ENCODE measurements at regions not wholly inside any gene's neighbourhood (a gene's known extent, or its start where the extent isn't known, plus 50 kb on each side); places are given as distances from the start of the nearest gene placed in this dataset.

DNA sequence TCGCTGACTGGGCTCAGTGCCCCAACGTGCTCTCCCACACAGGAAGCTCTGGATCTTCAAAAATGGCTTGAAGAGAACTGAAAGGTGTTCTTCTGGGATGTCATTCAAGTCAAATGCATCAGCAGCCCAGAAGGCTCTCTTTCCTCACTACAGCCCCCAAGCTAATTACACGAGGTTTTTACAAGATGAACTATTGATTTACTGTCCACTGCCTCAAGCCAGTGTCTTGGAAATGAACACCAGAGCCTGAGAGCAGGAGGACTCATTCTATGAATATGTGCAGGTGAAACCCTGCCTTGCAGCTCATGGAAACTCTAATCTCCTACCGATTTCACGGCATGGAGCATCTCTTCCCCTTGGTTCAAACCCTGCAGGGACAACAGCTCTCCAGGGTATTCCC, 98.9 kb upstream of the CST7 start:
- no peaks in the 10 kb centered on the region for H3K27me3 ChIP-seq (ENCODE audit: control insufficient read depth in 2 of 2, insufficient read depth in 2 of 2, low read length in 2 of 2)
- no peaks in the 10 kb centered on the region for H3K9me3 ChIP-seq (replicated peaks; ENCODE audit: control insufficient read depth, insufficient read depth, low read length)
- no peak overlapping the region for H3K27ac ChIP-seq (ENCODE audit: insufficient read depth, low read depth, low read length)
- no peak overlapping the region for H3K4me3 ChIP-seq (replicated peaks in 1 of 3; ENCODE audit: insufficient read depth in 1 of 3, low read depth in 1 of 3, low read length in 3 of 3)
- intact Hi-C loops (cut with micrococcal nuclease) = no loop called here
- no peaks in the 10 kb centered on the region for H3K79me2 ChIP-seq (ENCODE audit: control insufficient read depth, insufficient read depth, low read length)
- TF ChIP-seq EZH2 (IDR thresholded peaks at IDR 0.05; ENCODE audit: borderline replicate concordance, low read depth, low read length, severe bottlenecking) = no peak
- POLR2A ChIA-PET = no interaction called here
- H2AFZ ChIP-seq (ENCODE audit: low read depth, low read length) = no peak overlapping the region
- no peaks in the 10 kb centered on the region for H3K36me3 ChIP-seq (ENCODE audit: control insufficient read depth in 2 of 2, extremely low read depth in 1 of 2, insufficient read depth in 2 of 2, low read length in 2 of 2)
- dilution Hi-C loops (cut with MboI; ENCODE audit: extremely low pct_ligation_motif_present, low sequenced_read_pairs) = no loop called here
- FAIRE-seq (no peak), DNase-seq (ENCODE audit: low read depth, low spot score) (no peak)
- no peak overlapping the region for H3K9ac ChIP-seq (replicated peaks; ENCODE audit: extremely low read depth, insufficient read depth, low read length)
- H3K9me1 ChIP-seq (replicated peaks; ENCODE audit: control insufficient read depth, extremely low read depth, insufficient read depth, low read length) = no peaks in the 10 kb centered on the region
- CTCF ChIA-PET = no interaction called here
- H3K4me2 ChIP-seq (ENCODE audit: insufficient read depth, low read length) = no peak overlapping the region
- no TSS peak for BruUV-seq (replicated peaks)
- H4K20me1 ChIP-seq (replicated peaks; ENCODE audit: control insufficient read depth, extremely low read depth, insufficient read depth, low read length) = no peaks in the 10 kb centered on the region
- H3K4me1 ChIP-seq (ENCODE audit: control insufficient read depth, extremely low read depth, insufficient read depth, low read length) = no peaks in the 10 kb centered on the region

DNA sequence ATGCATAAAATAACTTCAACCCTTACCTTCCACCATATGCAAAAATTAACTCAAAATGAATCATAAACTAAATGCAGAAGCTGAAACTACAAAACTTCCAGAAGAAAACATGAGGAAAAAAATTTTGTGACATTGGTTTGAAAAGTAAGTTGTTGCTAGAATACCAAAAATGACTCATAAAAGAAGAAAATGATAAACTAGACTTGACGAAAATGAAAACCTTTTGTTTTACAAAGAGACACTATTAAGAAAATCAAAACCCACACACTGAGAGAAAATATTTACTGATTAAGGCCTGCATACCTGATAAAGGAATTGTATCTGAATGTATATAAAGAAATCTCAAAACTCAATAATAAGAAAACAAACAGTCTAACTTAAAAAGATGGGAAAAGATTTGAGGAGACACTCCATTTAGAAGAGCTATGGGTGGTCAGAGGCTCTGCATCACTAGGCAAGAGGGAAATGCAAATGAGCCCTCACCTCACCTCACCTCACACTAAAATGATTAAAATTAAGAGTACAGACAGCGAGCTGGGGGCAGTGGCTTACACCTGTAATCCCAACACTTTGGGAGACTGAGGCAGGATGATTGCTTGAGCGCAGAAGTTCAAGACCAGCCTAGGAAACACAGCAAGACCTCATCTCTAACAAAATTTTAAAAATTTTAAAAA, 97.6 kb upstream of the CST7 start:
- BruUV-seq (replicated peaks) = no TSS peak
- no peak for DNase-seq (ENCODE audit: low read depth, low spot score)
- dilution Hi-C loops (cut with MboI; ENCODE audit: extremely low pct_ligation_motif_present, low sequenced_read_pairs) = no loop called here

More for the DNA sequence above, 97.6 kb upstream of the CST7 start:
- H4K20me1 ChIP-seq (replicated peaks; ENCODE audit: control insufficient read depth, extremely low read depth, insufficient read depth, low read length) = no peaks in the 10 kb centered on the region
- H3K4me3 ChIP-seq (replicated peaks in 1 of 3; ENCODE audit: insufficient read depth in 1 of 3, low read depth in 1 of 3, low read length in 3 of 3) = no peak overlapping the region
- intact Hi-C loops (cut with micrococcal nuclease) = no loop called here
- H3K79me2 ChIP-seq (ENCODE audit: control insufficient read depth, insufficient read depth, low read length) = no peaks in the 10 kb centered on the region
- H3K9ac ChIP-seq (replicated peaks; ENCODE audit: extremely low read depth, insufficient read depth, low read length) = no peak overlapping the region
- ChIA-PET CTCF (no interaction called here), POLR2A (no interaction called here)
- no peak overlapping the region for H3K4me2 ChIP-seq (ENCODE audit: insufficient read depth, low read length)
- H3K27ac ChIP-seq (ENCODE audit: insufficient read depth, low read depth, low read length) = no peak overlapping the region
- FAIRE-seq = no peak
- H3K27me3 ChIP-seq (ENCODE audit: control insufficient read depth in 2 of 2, insufficient read depth in 2 of 2, low read length in 2 of 2) = no peaks in the 10 kb centered on the region
- TF ChIP-seq FOS (IDR thresholded peaks at IDR 0.05; ENCODE audit: borderline replicate concordance, insufficient read depth, low read length) = no peak
- TF ChIP-seq POLR2AphosphoS5 (IDR thresholded peaks at IDR 0.05; ENCODE audit: insufficient read depth, low read depth, low read length) = no peak
- TF ChIP-seq POLR2A (IDR thresholded peaks at IDR 0.05; ENCODE audit: low read depth, low read length) = no peak
- TF ChIP-seq, protein P1, sequence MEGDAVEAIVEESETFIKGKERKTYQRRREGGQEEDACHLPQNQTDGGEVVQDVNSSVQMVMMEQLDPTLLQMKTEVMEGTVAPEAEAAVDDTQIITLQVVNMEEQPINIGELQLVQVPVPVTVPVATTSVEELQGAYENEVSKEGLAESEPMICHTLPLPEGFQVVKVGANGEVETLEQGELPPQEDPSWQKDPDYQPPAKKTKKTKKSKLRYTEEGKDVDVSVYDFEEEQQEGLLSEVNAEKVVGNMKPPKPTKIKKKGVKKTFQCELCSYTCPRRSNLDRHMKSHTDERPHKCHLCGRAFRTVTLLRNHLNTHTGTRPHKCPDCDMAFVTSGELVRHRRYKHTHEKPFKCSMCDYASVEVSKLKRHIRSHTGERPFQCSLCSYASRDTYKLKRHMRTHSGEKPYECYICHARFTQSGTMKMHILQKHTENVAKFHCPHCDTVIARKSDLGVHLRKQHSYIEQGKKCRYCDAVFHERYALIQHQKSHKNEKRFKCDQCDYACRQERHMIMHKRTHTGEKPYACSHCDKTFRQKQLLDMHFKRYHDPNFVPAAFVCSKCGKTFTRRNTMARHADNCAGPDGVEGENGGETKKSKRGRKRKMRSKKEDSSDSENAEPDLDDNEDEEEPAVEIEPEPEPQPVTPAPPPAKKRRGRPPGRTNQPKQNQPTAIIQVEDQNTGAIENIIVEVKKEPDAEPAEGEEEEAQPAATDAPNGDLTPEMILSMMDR (IDR thresholded peaks at IDR 0.05; ENCODE audit: extremely low read depth in 1 of 2, insufficient read depth in 1 of 2, low read depth in 1 of 2, low read length in 2 of 2) = no peak
- no peak for TF ChIP-seq EZH2 (IDR thresholded peaks at IDR 0.05; ENCODE audit: borderline replicate concordance, low read depth, low read length, severe bottlenecking)
- TF ChIP-seq, protein P2, sequence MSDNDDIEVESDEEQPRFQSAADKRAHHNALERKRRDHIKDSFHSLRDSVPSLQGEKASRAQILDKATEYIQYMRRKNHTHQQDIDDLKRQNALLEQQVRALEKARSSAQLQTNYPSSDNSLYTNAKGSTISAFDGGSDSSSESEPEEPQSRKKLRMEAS (IDR thresholded peaks at IDR 0.05; ENCODE audit: insufficient read depth, insufficient read length) = no peak
- TF ChIP-seq MYC (IDR thresholded peaks at IDR 0.05; ENCODE audit: low read depth, low read length) = no peak
- no peak for TF ChIP-seq GATA2 (IDR thresholded peaks at IDR 0.05; ENCODE audit: insufficient read depth, insufficient read length, low read depth, low read length)
- no peak for TF ChIP-seq JUN (IDR thresholded peaks at IDR 0.05; ENCODE audit: borderline replicate concordance, insufficient read depth, insufficient read length, low read depth)
- H3K4me1 ChIP-seq (ENCODE audit: control insufficient read depth, extremely low read depth, insufficient read depth, low read length) = no peaks in the 10 kb centered on the region
- no peaks in the 10 kb centered on the region for H3K9me1 ChIP-seq (replicated peaks; ENCODE audit: control insufficient read depth, extremely low read depth, insufficient read depth, low read length)
- H2AFZ ChIP-seq (ENCODE audit: low read depth, low read length) = no peak overlapping the region
- H3K9me3 ChIP-seq (replicated peaks; ENCODE audit: control insufficient read depth, insufficient read depth, low read length) = no peaks in the 10 kb centered on the region
- H3K36me3 ChIP-seq (ENCODE audit: control insufficient read depth in 2 of 2, extremely low read depth in 1 of 2, insufficient read depth in 2 of 2, low read length in 2 of 2) = no peaks in the 10 kb centered on the region

Measured in endothelial cell of umbilical vein (primary cell).